MM.1S (cell line): ENCODE measurements at regions not wholly inside any gene's neighbourhood (a gene's known extent, or its start where the extent isn't known, plus 50 kb on each side); places are given as distances from the start of the nearest gene placed in this dataset.

Experiments used
- DNase-seq: peaks from one replicate; pipeline ENCODE4 v3.0.0-alpha.2; 2015
- H2AFZ ChIP-seq: fragments of 300-600 bp; sonication (generic); 2 replicates; pipeline ENCODE4 v1.6.0; 2016; ENCODE audit warnings: antibody characterized with exemption, low read length
- H3F3A ChIP-seq: fragments of 300-600 bp; sonication (generic); 2 replicates; pipeline ENCODE4 v1.6.1; 2016; ENCODE audit warnings: mild to moderate bottlenecking, antibody characterized with exemption, low read length, moderate library complexity, mixed read lengths; ENCODE audit not compliant: insufficient read depth
- H3K27ac ChIP-seq: fragments of 300-600 bp; sonication (generic); 2 replicates; pipeline ENCODE4 v1.5.1; 2016; ENCODE audit warnings: mild to moderate bottlenecking, low read length
- H3K27me3 ChIP-seq: fragments of 300-600 bp; sonication (generic); replicated peaks from 2 replicates; pipeline ENCODE4 v1.6.0; 2016; ENCODE audit warnings: low read length; ENCODE audit not compliant: insufficient read depth
- H3K36me3 ChIP-seq: fragments of 300-600 bp; sonication (generic); replicated peaks from 2 replicates; pipeline ENCODE4 v1.6.1; 2016; ENCODE audit warnings: mild to moderate bottlenecking, low read length, mixed read lengths; ENCODE audit not compliant: insufficient read depth
- H3K4me1 ChIP-seq: fragments of 300-600 bp; sonication (generic); 2 replicates; pipeline ENCODE4 v1.6.1; 2016; ENCODE audit warnings: low read length, mixed read lengths
- H3K4me2 ChIP-seq: fragments of 300-600 bp; sonication (generic); 2 replicates; pipeline ENCODE4 v1.6.0; 2016; ENCODE audit warnings: low read depth, low read length
- H3K4me3 ChIP-seq: fragments of 300-600 bp; sonication (generic); 2 replicates; pipeline ENCODE4 v1.5.1; 2016; ENCODE audit warnings: low read length, mixed read lengths
- H3K79me2 ChIP-seq: fragments of 300-600 bp; sonication (generic); 2 replicates; pipeline ENCODE4 v1.6.1; 2016; ENCODE audit warnings: mixed run types, low read length, mixed read lengths
- H3K9ac ChIP-seq: fragments of 300-600 bp; sonication (generic); 2 replicates; pipeline ENCODE4 v1.6.1; 2016; ENCODE audit warnings: low read length, mixed read lengths
- H3K9me2 ChIP-seq: fragments of 300-600 bp; sonication (generic); replicated peaks from 2 replicates; pipeline ENCODE4 v1.6.1; 2016; ENCODE audit warnings: mild to moderate bottlenecking, low read length, mixed read lengths; ENCODE audit not compliant: insufficient read depth
- H3K9me3 ChIP-seq: fragments of 300-600 bp; sonication (generic); replicated peaks from 2 replicates; pipeline ENCODE4 v1.6.1; 2016; ENCODE audit warnings: mild to moderate bottlenecking, low read length, mixed read lengths; ENCODE audit not compliant: insufficient read depth
- H4K20me1 ChIP-seq: fragments of 300-600 bp; sonication (generic); 2 replicates; pipeline ENCODE4 v1.6.1; 2016; ENCODE audit warnings: mild to moderate bottlenecking, low read length, moderate library complexity, mixed read lengths; ENCODE audit not compliant: insufficient read depth
- EZH2 ChIP-seq: fragments of 300-600 bp; sonication (generic); optimal IDR thresholded peaks from 2 replicates; pipeline ENCODE3; 2017; ENCODE audit warnings: low read depth, mild to moderate bottlenecking, antibody characterized with exemption, low read length, mixed read lengths
- EZH2phosphoT487 ChIP-seq: fragments of 300-600 bp; sonication (generic); IDR thresholded peaks from 2 replicates; pipeline ENCODE4 v1.6.1; 2018; ENCODE audit warnings: antibody characterized with exemption, low read length
- TF ChIP-seq, protein P1 (sequence below): fragments of 300-600 bp; sonication (generic); IDR thresholded peaks from 2 replicates; pipeline ENCODE4 v1.5.1; 2016; ENCODE audit warnings: antibody characterized with exemption, low read length, mixed read lengths

GRCh38 chr12:12011880-12012260 lies 58.9 kb upstream of the BCL2L14 start:
- peaks cover 18% of the 10 kb centered on the region for H3K4me1 ChIP-seq
- H3K9ac ChIP-seq = no peak overlapping the region
- no peaks in the 10 kb centered on the region for H3K9me3 ChIP-seq
- no peaks in the 10 kb centered on the region for H3K9me2 ChIP-seq
- no peak overlapping the region for H3K4me3 ChIP-seq
- H3K27ac ChIP-seq = no peak overlapping the region
- H2AFZ ChIP-seq = no peak overlapping the region
- TF ChIP-seq, protein P1, sequence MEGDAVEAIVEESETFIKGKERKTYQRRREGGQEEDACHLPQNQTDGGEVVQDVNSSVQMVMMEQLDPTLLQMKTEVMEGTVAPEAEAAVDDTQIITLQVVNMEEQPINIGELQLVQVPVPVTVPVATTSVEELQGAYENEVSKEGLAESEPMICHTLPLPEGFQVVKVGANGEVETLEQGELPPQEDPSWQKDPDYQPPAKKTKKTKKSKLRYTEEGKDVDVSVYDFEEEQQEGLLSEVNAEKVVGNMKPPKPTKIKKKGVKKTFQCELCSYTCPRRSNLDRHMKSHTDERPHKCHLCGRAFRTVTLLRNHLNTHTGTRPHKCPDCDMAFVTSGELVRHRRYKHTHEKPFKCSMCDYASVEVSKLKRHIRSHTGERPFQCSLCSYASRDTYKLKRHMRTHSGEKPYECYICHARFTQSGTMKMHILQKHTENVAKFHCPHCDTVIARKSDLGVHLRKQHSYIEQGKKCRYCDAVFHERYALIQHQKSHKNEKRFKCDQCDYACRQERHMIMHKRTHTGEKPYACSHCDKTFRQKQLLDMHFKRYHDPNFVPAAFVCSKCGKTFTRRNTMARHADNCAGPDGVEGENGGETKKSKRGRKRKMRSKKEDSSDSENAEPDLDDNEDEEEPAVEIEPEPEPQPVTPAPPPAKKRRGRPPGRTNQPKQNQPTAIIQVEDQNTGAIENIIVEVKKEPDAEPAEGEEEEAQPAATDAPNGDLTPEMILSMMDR = no peak
- TF ChIP-seq EZH2phosphoT487 = no peak
- TF ChIP-seq EZH2 = no peak
- no peak for DNase-seq
- H3K79me2 ChIP-seq = no peaks in the 10 kb centered on the region
- H4K20me1 ChIP-seq = no peaks in the 10 kb centered on the region
- no peaks in the 10 kb centered on the region for H3K36me3 ChIP-seq
- peaks cover 4% of the 10 kb centered on the region; the same call in 1 of the 2 replicates for H3F3A ChIP-seq
- H3K27me3 ChIP-seq = peaks cover 20% of the 10 kb centered on the region
- no peak overlapping the region for H3K4me2 ChIP-seq

DNA sequence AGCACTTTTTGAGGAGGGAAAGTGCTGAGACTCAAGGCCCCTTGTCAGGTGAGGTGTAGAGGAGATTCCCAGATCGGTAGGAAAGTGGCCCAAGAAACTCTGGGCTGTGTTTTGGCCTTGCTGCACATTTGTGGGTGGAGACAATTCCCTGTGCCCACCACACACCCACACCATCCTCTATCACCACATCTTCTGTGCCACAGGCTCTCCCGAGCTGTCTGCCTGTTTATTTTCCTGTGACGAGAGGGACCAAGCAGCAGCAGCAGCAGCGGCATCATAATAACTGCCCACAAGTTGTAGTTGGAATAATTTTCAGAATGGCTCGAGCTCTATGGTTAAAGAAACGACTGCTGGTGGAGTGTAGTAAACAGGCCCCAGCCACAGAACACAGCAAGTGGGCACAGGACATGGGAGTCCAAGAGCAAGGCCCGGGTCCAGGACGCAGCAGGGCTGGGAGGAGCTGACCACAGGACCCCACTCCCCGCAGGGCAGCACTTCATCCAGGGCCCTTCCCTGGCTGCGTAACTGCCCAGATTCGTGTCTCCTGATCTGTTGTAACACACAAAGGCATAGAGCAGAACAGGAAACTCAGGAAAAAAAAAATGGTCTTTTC lies 55.6 kb upstream of the BCL2L14 start:
- Histone ChIP-seq H3K27ac (no peak overlapping the region), H3K9me2 (no peaks in the 10 kb centered on the region), H3K9ac (no peak overlapping the region), H4K20me1 (no peaks in the 10 kb centered on the region), H3K4me1 (peaks cover 14% of the 10 kb centered on the region), H3K9me3 (no peaks in the 10 kb centered on the region), H3K79me2 (no peaks in the 10 kb centered on the region), H2AFZ (no peak overlapping the region), H3K36me3 (no peaks in the 10 kb centered on the region), H3K4me3 (no peak overlapping the region), H3K27me3 (no peaks in the 10 kb centered on the region), H3F3A (no peaks in the 10 kb centered on the region), H3K4me2 (no peak overlapping the region)
- no peak for TF ChIP-seq EZH2phosphoT487
- TF ChIP-seq, protein P1 = no peak
- no peak for TF ChIP-seq EZH2
- no peak for DNase-seq

- no peaks in the 10 kb centered on the region for H3K27me3 ChIP-seq
- no peaks in the 10 kb centered on the region for H3K79me2 ChIP-seq
- no peak for DNase-seq
- H3K36me3 ChIP-seq = no peaks in the 10 kb centered on the region
- no peak overlapping the region for H3K27ac ChIP-seq
- TF ChIP-seq EZH2 (no peak), EZH2phosphoT487 (no peak)
- TF ChIP-seq, protein P1 = no peak
- no peak overlapping the region for H3K4me2 ChIP-seq
- H3K9me2 ChIP-seq = no peaks in the 10 kb centered on the region
- no peak overlapping the region for H3K4me3 ChIP-seq
- H4K20me1 ChIP-seq = no peaks in the 10 kb centered on the region
- peaks cover under 1% of the 10 kb centered on the region; the same call in 1 of the 2 replicates for H3K4me1 ChIP-seq
- no peaks in the 10 kb centered on the region for H3F3A ChIP-seq
- H3K9me3 ChIP-seq = no peaks in the 10 kb centered on the region
- H3K9ac ChIP-seq = no peak overlapping the region
- H2AFZ ChIP-seq = no peak overlapping the region
Observed at GRCh38 chr12:12016284-12017100, 54.2 kb upstream of the BCL2L14 start.
